Stimulated activated CD4-positive, alpha-beta T cell treated with anti-CD3 and anti-CD28 coated beads, Interleukin-1b, Interleukin-23, amount 100 ng/mL, for 4 hours (primary cell): ENCODE measurements at regions not wholly inside any gene's neighbourhood (a gene's known extent, or its start where the extent isn't known, plus 50 kb on each side); places are given as distances from the start of the nearest gene placed in this dataset.

Experiments used
- DNase-seq, 2 donors: peaks; one replicate each; pipeline ENCODE4 v3.0.0-alpha.2; 2020; ENCODE audit warnings: low read depth in 2 of 2

- DNase-seq: no peak
These were observed 409.3 kb upstream of the SLC24A2 start for GRCh38 chr9:20197976-20198685.

- no peak for DNase-seq
These were observed 402.5 kb upstream of the SLC24A2 start for GRCh38 chr9:20191228-20191840.

- DNase-seq: no peak
These were observed 401.0 kb upstream of the SLC24A2 start for GRCh38 chr9:20189871-20190270.

DNA sequence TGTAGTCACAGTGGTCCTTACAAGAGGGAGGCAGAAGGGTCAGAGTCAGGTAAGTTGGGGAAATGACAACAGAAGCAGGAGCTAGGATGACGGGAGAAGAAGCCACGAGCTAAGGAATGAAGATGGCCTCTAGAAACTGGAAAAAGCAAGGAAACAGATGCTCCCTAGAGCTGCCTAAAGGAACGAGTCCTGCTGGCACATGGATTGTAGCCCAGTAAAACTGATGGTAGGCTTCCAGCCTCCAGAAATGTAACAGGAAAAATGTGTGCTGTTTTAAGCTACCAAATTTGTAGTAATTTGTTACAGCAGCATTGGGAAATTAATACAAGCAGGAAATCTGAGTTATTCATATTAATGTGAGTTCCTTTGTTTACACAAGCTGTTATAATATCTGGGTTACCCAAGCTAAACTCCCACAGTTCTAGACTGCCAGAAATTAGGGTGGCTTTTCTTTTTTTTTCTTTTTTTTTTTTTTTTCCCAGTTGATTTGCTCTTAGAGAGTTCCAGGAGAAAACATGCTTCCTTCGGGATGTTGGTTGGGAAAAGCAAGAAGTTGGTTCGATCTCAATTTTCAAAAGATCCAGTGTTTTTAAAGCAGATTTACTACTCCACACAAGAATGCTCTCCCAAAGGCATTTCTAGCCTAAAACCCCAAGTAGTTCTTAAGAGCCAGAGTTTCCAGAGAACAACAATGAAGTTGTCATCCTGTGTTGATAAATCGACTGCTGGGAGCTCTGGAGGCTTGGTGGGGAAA is 400.0 kb upstream of the SLC24A2 start:
- DNase-seq: no peak

DNA sequence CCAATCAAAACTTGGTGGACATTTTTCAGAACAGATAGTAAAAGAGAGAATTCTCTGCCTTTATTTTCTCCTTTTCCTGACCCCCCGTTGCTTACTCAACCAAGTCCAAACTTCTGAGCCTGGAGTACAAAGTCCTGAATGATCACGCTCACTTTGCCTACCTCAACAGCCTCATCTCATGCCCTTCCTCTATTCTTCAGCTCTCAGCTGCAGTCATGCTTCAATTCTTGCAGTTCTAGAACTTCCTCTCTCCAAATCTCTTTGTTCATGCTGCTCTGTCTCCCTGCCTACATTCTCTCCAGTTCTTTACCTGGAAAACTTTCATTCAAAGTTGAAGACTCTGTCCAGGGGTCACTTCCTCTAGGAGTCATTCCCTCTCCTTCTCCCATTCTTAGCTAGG is 398.5 kb upstream of the SLC24A2 start:
- no peak for DNase-seq

GRCh38 chr9:20186823-20187222 is 398.0 kb upstream of the SLC24A2 start:
- DNase-seq: no peak

DNA sequence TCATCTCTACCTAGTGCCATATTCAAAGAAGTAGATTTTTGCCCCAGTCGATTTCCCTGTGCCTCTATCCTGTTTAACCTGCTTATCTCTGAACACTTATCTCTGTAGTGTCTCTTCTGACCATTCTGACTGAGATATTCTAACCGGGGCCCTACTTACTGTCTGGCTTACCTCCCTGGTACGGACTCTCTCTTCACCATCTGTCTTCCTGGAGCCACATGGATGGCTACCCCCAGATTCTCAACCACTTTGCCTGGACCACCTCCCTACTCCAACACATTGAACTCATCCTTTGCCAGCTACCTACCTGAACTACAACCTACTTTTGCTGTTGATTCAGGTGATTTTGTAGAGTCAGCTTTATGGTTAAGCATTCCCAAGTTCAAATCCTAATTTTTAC is 397.4 kb upstream of the SLC24A2 start:
- no peak for DNase-seq

DNA sequence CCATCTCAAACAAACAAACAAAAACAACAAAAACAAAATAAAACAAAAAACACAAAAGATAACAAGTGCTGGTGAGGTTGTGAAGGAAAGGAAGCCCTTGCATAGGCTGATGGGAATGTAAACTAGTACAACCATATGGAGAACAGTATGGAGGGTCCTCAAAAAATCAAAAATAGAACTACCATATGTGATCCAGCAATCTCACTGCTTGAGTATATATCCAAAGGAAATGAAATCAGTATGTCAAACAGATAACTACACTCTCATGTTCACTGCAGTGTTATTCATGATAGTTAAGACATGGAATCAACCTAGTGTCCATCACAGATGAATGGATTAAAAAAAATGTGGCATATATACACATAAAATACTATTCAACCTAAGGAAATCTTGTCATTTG is 395.7 kb upstream of the SLC24A2 start:
- no peak for DNase-seq

DNA sequence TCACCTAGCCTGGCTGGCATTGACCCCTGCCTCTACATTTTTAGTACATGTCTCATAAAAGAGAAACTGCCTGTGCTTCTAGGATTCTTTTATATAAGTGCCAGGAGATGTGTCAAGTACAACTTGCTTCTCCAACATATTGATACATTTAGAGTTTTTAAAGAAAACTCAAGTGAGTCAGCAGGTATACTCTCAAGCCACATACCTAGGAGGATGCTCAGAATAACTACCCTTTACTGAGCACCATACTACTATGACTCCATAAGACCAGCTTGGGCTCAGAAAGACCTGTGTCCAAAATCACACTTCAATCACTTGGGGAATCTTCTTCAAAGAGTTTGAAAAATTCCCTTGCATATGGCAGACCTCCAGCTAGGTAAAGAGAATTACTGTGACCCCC is 389.8 kb upstream of the SLC24A2 start:
- no peak for DNase-seq

GRCh38 chr9:20178197-20178596 is 389.4 kb upstream of the SLC24A2 start:
- DNase-seq: no peak

- no peak for DNase-seq
These were observed 381.3 kb upstream of the SLC24A2 start for GRCh38 chr9:20170122-20170521.

- DNase-seq: no peak
These were observed 363.4 kb upstream of the SLC24A2 start for GRCh38 chr9:20152151-20152725.

GRCh38 chr9:20148416-20148815 is 359.6 kb upstream of the SLC24A2 start:
- DNase-seq: no peak

GRCh38 chr9:20144197-20144596 is 355.4 kb upstream of the SLC24A2 start:
- no peak for DNase-seq

- no peak for DNase-seq
These were observed 351.0 kb upstream of the SLC24A2 start for GRCh38 chr9:20139763-20140290.

- no peak for DNase-seq
These were observed 350.0 kb upstream of the SLC24A2 start for GRCh38 chr9:20138841-20139240.

GRCh38 chr9:20138116-20138515 is 349.3 kb upstream of the SLC24A2 start:
- no peak for DNase-seq

GRCh38 chr9:20137425-20137824 is 348.6 kb upstream of the SLC24A2 start:
- DNase-seq: no peak

DNA sequence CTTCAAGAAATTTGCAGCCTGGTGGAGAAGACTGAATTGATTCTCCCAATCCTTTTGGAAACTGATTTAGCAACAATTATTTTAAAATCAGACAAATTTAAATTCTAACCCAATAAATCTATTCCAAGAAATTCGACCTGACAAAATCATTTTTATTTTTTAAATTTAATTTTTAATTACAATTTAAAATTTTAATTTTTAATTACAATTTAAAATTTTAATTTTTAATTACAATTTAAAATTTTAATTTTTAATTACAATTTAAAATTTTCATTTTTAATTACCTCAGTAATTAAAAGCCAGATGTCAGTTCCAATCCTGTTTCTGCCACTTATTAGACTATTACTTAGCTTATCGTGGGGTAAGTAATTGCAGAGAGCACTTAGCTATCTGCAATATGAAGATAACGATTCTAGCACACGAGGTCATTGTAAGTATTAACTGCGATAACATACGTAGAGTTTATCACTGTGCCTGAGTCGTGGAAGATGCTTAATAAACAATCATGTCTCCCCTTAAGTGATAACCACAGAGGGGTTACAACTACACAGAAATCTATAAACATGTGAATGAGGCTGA is 346.4 kb upstream of the SLC24A2 start:
- no peak for DNase-seq

- DNase-seq: no peak
These were observed 336.9 kb upstream of the SLC24A2 start for GRCh38 chr9:20125727-20126126.

DNA sequence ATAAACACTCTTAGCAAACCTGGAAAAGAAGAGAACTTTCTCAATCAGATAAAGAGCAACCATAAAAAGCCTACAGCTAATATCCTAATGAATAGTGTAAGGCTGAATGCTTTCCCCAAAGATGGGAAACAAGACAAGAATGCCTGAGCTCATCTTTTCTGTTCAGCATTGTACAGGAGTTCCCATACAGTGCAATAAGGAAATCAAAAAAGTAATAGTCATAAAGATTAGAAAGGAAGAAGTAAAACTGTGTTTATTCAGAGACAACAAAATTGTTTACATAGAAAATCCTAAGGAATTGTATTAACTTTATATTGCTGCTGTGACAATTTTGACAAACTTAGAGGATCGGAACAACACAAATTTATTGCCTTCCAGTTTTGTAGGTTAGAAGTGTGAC is 330.7 kb upstream of the SLC24A2 start:
- DNase-seq: no peak

GRCh38 chr9:20117986-20118385 is 329.1 kb upstream of the SLC24A2 start:
- DNase-seq: no peak
